ENCODE measurements at regions not wholly inside any gene's neighbourhood (a gene's known extent, or its start where the extent isn't known, plus 50 kb on each side); places are given as distances from the start of the nearest gene placed in this dataset.
A peak's percentile ranks its signal among the peaks of the same experiment; 100 is the strongest.

GRCh38 chr12:123077298-123078119 lies 73.4 kb downstream of the PITPNM2 start:
- no peak for DNase-seq (ENCODE audit: low spot score)

GRCh38 chr12:123076604-123077297 lies 74.1 kb downstream of the PITPNM2 start:
- no peak for DNase-seq (ENCODE audit: low spot score)

- DNase-seq (ENCODE audit: low spot score) = no peak
Measured at GRCh38 chr12:123075646-123076171, 75.2 kb downstream of the PITPNM2 start.

- DNase-seq (ENCODE audit: low spot score) = no peak
Measured at GRCh38 chr12:123075087-123075645, 75.7 kb downstream of the PITPNM2 start.

- DNase-seq (ENCODE audit: low spot score) = no peak
Measured at GRCh38 chr12:123073962-123074801, 76.7 kb downstream of the PITPNM2 start.

- DNase-seq (ENCODE audit: low spot score) = no peak
Measured at GRCh38 chr12:123073292-123073691, 77.6 kb downstream of the PITPNM2 start.

- no peak for DNase-seq (ENCODE audit: low spot score)
Measured at GRCh38 chr12:123071857-123072256, 79.0 kb downstream of the PITPNM2 start.

GRCh38 chr12:123071099-123071800 lies 79.6 kb downstream of the PITPNM2 start:
- DNase-seq (ENCODE audit: low spot score) = no peak

- no peak for DNase-seq (ENCODE audit: low spot score)
Measured at GRCh38 chr12:123070267-123071081, 80.4 kb downstream of the PITPNM2 start.

- no peak for DNase-seq (ENCODE audit: low spot score)
Measured at GRCh38 chr12:123069436-123070266, 81.2 kb downstream of the PITPNM2 start.

GRCh38 chr12:123067654-123068053 lies 83.2 kb downstream of the PITPNM2 start:
- no peak for DNase-seq (ENCODE audit: low spot score)

GRCh38 chr12:123066384-123066710 lies 84.5 kb downstream of the PITPNM2 start:
- DNase-seq (ENCODE audit: low spot score) = no peak

GRCh38 chr12:123065676-123066383 lies 85.1 kb downstream of the PITPNM2 start:
- no peak for DNase-seq (ENCODE audit: low spot score)

- no peak for DNase-seq (ENCODE audit: low spot score)
Measured at GRCh38 chr12:123064885-123065619, 84.6 kb downstream of the ARL6IP4 start.

GRCh38 chr12:123064366-123064765 lies 83.9 kb downstream of the ARL6IP4 start:
- no peak for DNase-seq (ENCODE audit: low spot score)

GRCh38 chr12:123063535-123063934 lies 83.1 kb downstream of the ARL6IP4 start:
- DNase-seq (ENCODE audit: low spot score) = no peak

GRCh38 chr12:123062681-123063486 lies 82.4 kb downstream of the ARL6IP4 start:
- DNase-seq (ENCODE audit: low spot score) = peak; percentile 34

Data from HuH-7.5 (cell line).